OCI-LY1 (cell line): ENCODE measurements at regions not wholly inside any gene's neighbourhood (a gene's known extent, or its start where the extent isn't known, plus 50 kb on each side); places are given as distances from the start of the nearest gene placed in this dataset.

Experiments used
- EZH2 ChIP-seq: fragments of 200-600 bp; sonication (generic), shearing (Covaris generic); IDR thresholded peaks from 2 replicates; pipeline ENCODE4 v1.8.0; 2017; ENCODE audit warnings: borderline replicate concordance, mixed run types, mild to moderate bottlenecking, antibody characterized with exemption, low read length, moderate library complexity, mixed read lengths
- TF ChIP-seq, protein P1 (sequence below): fragments of 200-600 bp; sonication (generic), shearing (Covaris generic); IDR thresholded peaks from 2 replicates; pipeline ENCODE4 v1.5.1; 2017; ENCODE audit warnings: mild to moderate bottlenecking, antibody characterized with exemption, low read length, moderate library complexity, mixed read lengths

DNA sequence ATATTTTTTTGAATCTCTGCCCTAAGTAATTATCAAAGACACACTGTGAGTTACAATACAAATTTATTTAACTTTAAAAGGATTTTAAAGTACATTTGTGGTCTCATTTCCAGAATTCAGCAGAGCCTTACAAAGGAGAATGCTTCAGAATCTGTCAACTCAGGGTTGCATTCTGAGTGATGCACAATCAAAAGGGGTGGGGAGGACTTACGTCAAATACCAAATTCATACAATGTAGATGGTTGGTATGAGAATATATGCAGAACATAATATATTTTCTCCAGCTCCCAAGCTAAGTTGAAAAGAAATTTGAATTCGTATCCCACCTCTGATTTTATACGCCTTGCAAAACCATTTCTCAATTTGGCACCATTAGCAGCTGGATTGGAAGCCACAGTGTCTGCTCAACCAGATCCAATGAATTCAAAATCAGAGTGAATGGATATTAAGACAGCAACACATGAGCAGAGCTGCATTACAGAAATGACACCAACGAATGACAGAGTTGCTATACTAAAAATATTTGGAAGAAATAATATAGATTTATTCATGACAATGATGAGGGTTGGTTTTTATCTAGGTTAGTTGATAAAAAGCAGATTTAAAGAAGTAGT is 110.4 kb upstream of the CFAP20DC start:
- no peak for TF ChIP-seq EZH2
- TF ChIP-seq, protein P1, sequence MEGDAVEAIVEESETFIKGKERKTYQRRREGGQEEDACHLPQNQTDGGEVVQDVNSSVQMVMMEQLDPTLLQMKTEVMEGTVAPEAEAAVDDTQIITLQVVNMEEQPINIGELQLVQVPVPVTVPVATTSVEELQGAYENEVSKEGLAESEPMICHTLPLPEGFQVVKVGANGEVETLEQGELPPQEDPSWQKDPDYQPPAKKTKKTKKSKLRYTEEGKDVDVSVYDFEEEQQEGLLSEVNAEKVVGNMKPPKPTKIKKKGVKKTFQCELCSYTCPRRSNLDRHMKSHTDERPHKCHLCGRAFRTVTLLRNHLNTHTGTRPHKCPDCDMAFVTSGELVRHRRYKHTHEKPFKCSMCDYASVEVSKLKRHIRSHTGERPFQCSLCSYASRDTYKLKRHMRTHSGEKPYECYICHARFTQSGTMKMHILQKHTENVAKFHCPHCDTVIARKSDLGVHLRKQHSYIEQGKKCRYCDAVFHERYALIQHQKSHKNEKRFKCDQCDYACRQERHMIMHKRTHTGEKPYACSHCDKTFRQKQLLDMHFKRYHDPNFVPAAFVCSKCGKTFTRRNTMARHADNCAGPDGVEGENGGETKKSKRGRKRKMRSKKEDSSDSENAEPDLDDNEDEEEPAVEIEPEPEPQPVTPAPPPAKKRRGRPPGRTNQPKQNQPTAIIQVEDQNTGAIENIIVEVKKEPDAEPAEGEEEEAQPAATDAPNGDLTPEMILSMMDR = no peak
